ENCODE measurements at regions not wholly inside any gene's neighbourhood (a gene's known extent, or its start where the extent isn't known, plus 50 kb on each side); places are given as distances from the start of the nearest gene placed in this dataset.
"Not testable (repeated sequence)": the region's sequence is repeated elsewhere in the genome, so short reads cannot be mapped to it uniquely, and the experiment has no call there.

- not testable (repeated sequence) for H3K27ac ChIP-seq
- TF ChIP-seq CTCF (conservative IDR thresholded peaks at IDR 0.05): peak; percentile 77
Measured at GRCh38 chr9:78704153-78704552, 407.2 kb downstream of the PSAT1 start.

GRCh38 chr9:78707080-78707479 lies 410.2 kb downstream of the PSAT1 start:
- TF ChIP-seq CTCF (conservative IDR thresholded peaks at IDR 0.05) (no peak), ZFX (IDR thresholded peaks at IDR 0.05) (no peak)

GRCh38 chr9:78707481-78707991 lies 410.6 kb downstream of the PSAT1 start:
- no peak overlapping the region for H3K27ac ChIP-seq
- no peak for TF ChIP-seq CTCF (conservative IDR thresholded peaks at IDR 0.05)
- no peak for TF ChIP-seq ZFX (IDR thresholded peaks at IDR 0.05)

More at GRCh38 chr9:78707080-78707479, 410.2 kb downstream of the PSAT1 start:
- no peak overlapping the region for H3K27ac ChIP-seq

- no peak overlapping the region for H3K27ac ChIP-seq
- TF ChIP-seq ZFX (IDR thresholded peaks at IDR 0.05): no peak
Measured at GRCh38 chr9:78712903-78713613, 416.1 kb downstream of the PSAT1 start.

- TF ChIP-seq ZFX (IDR thresholded peaks at IDR 0.05) (no peak), CTCF (conservative IDR thresholded peaks at IDR 0.05) (no peak)
- no peak overlapping the region for H3K27ac ChIP-seq
Measured at GRCh38 chr9:78713614-78714405, 416.9 kb downstream of the PSAT1 start.

GRCh38 chr9:78714576-78714975 lies 417.7 kb downstream of the PSAT1 start:
- TF ChIP-seq CTCF (conservative IDR thresholded peaks at IDR 0.05) (no peak), ZFX (IDR thresholded peaks at IDR 0.05) (no peak)
- no peak overlapping the region for H3K27ac ChIP-seq

- not testable (repeated sequence) for H3K27ac ChIP-seq
Measured at GRCh38 chr9:78719029-78719428, 422.1 kb downstream of the PSAT1 start.

GRCh38 chr9:78724896-78725295 lies 428.0 kb downstream of the PSAT1 start:
- no peak overlapping the region for H3K27ac ChIP-seq

More at GRCh38 chr9:78724896-78725295, 428.0 kb downstream of the PSAT1 start:
- no peak for TF ChIP-seq ZFX (IDR thresholded peaks at IDR 0.05)
- no peak for TF ChIP-seq CTCF (conservative IDR thresholded peaks at IDR 0.05)
